CD4-positive, alpha-beta T cell treated with Interleukin-10 for 1 hour (primary cell): ENCODE measurements at regions not wholly inside any gene's neighbourhood (a gene's known extent, or its start where the extent isn't known, plus 50 kb on each side); places are given as distances from the start of the nearest gene placed in this dataset.
"Not testable (repeated sequence)": the region's sequence is repeated elsewhere in the genome, so short reads cannot be mapped to it uniquely, and the experiment has no call there.

Experiments used
- DNase-seq: peaks from one replicate; pipeline ENCODE4 v3.0.0-alpha.2; 2020

GRCh38 chr2:3114406-3115185, 263.0 kb downstream of the EIPR1 start:
- DNase-seq = no peak

- no peak for DNase-seq
Measured at GRCh38 chr2:3113769-3114168, 263.8 kb downstream of the EIPR1 start.

GRCh38 chr2:3113122-3113521, 264.5 kb downstream of the EIPR1 start:
- DNase-seq = no peak

GRCh38 chr2:3112553-3112952, 265.1 kb downstream of the EIPR1 start:
- no peak for DNase-seq

GRCh38 chr2:3112131-3112530, 265.5 kb downstream of the EIPR1 start:
- no peak for DNase-seq

- no peak for DNase-seq
Measured at GRCh38 chr2:3110994-3111666, 266.5 kb downstream of the EIPR1 start.

GRCh38 chr2:3110555-3110954, 267.1 kb downstream of the EIPR1 start:
- no peak for DNase-seq

- no peak for DNase-seq
Measured at GRCh38 chr2:3108710-3109702, 268.6 kb downstream of the EIPR1 start.

GRCh38 chr2:3108105-3108504, 269.5 kb downstream of the EIPR1 start:
- no peak for DNase-seq

GRCh38 chr2:3107567-3107966, 270.1 kb downstream of the EIPR1 start:
- DNase-seq = no peak

GRCh38 chr2:3105814-3106569, 271.6 kb downstream of the EIPR1 start:
- no peak for DNase-seq

- not testable (repeated sequence) for DNase-seq
Measured at GRCh38 chr2:3104958-3105813, 272.4 kb downstream of the EIPR1 start.

- no peak for DNase-seq
Measured at GRCh38 chr2:3104261-3104660, 273.4 kb downstream of the EIPR1 start.

GRCh38 chr2:3102922-3103569, 274.6 kb downstream of the EIPR1 start:
- DNase-seq = no peak

- no peak for DNase-seq
Measured at GRCh38 chr2:3102081-3102921, 275.3 kb downstream of the EIPR1 start.

- no peak for DNase-seq
Measured at GRCh38 chr2:3101016-3101942, 276.3 kb downstream of the EIPR1 start.

- no peak for DNase-seq
Measured at GRCh38 chr2:3100386-3100785, 277.2 kb downstream of the EIPR1 start.

GRCh38 chr2:3099860-3100234, 277.8 kb downstream of the EIPR1 start:
- no peak for DNase-seq
